Tibial nerve (tissue), 4 donors: ENCODE measurements at regions not wholly inside any gene's neighbourhood (a gene's known extent, or its start where the extent isn't known, plus 50 kb on each side); places are given as distances from the start of the nearest gene placed in this dataset.
A peak's percentile ranks its signal among the peaks of the same experiment; 100 is the strongest.

ENCODE experiments used
- DNase-seq, 2 donors: peaks; one replicate each; pipeline ENCODE4 v3.0.0-alpha.2; 2019; ENCODE audit warnings: low spot score in 2 of 2
- H3K27ac ChIP-seq, 4 donors: fragments of 200-600 bp; sonication (generic) in 3 of 4; one replicate each; pipeline ENCODE4 v1.5.1; 2017 to 2019; ENCODE audit warnings: mild to moderate bottlenecking in 1 of 4
- H3K27me3 ChIP-seq, 2 donors: fragments of 200-600 bp; sonication (generic) in 1 of 2; one replicate each; pipeline versions ENCODE4 v1.5.1 to v1.6.0; 2017 to 2019
- H3K36me3 ChIP-seq, 3 donors: fragments of 200-600 bp; sonication (generic); one replicate each; pipeline ENCODE4 v1.5.1; 2018 to 2019
- H3K4me1 ChIP-seq, 4 donors: fragments of 200-600 bp; sonication (generic) in 3 of 4; one replicate each; pipeline ENCODE4 v1.5.1; 2017 to 2019
- H3K4me3 ChIP-seq, 4 donors: fragments of 200-600 bp; sonication (generic) in 3 of 4; one replicate each; pipeline ENCODE4 v1.5.1; 2017 to 2019; ENCODE audit warnings: mild to moderate bottlenecking in 1 of 4, moderate library complexity in 1 of 4
- H3K9me3 ChIP-seq, 4 donors: fragments of 200-600 bp; sonication (generic) in 3 of 4; one replicate each; pipeline ENCODE4 v1.5.1; 2017 to 2019
- EP300 ChIP-seq, 2 donors: sonication (generic); formaldehyde crosslinking; IDR thresholded peaks; one replicate each; pipeline ENCODE4 v1.6.1; 2017; ENCODE audit warnings: antibody characterized with exemption in 2 of 2, mild to moderate bottlenecking in 1 of 2
- POLR2A ChIP-seq, 2 donors: fragments of 450-650 bp; IDR thresholded peaks; one replicate each; pipeline ENCODE4 v1.6.1; 2017; ENCODE audit warnings: antibody characterized with exemption in 2 of 2, mild to moderate bottlenecking in 2 of 2, moderate library complexity in 2 of 2
- WGBS, 2 donors: methylation state at CpG; one replicate each; pipeline ENCODE4 v1.1.5; 2018; 5-methylcytosine and 5-hydroxymethylcytosine counted together
- TF ChIP-seq, protein P1 (sequence below), 5 experiments: fragments of 200-600 bp in 3 of 5; fragments of 450-650 bp in 2 of 5; sonication (generic) in 3 of 5; IDR thresholded peaks; one replicate each; pipeline ENCODE4 v1.5.1; 2016 to 2019; ENCODE audit warnings: antibody characterized with exemption in 5 of 5, mild to moderate bottlenecking in 3 of 5, moderate library complexity in 2 of 5

DNA sequence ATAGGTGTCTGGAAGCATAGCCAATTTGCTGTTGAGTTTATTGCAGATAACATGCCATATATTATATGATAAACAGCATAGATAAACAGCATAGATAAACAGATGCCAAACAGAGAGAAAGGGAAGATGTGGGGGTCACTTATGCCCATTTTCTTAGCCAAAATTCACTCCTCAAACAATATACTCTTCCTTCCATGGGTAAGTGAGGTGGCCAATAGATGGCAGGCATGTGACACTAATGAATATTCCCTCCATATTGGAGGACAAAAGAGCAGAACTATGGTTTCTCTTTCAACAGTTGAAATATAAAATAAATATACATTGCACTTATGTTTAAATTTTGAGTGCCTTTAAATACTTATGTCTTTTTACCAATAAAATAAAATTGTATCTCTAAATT is 1212.8 kb downstream of the REEP3 start:
- TF ChIP-seq POLR2A (IDR thresholded peaks at IDR 0.05) (no peak), EP300 (IDR thresholded peaks at IDR 0.05) (no peak)
- TF ChIP-seq, protein P1, sequence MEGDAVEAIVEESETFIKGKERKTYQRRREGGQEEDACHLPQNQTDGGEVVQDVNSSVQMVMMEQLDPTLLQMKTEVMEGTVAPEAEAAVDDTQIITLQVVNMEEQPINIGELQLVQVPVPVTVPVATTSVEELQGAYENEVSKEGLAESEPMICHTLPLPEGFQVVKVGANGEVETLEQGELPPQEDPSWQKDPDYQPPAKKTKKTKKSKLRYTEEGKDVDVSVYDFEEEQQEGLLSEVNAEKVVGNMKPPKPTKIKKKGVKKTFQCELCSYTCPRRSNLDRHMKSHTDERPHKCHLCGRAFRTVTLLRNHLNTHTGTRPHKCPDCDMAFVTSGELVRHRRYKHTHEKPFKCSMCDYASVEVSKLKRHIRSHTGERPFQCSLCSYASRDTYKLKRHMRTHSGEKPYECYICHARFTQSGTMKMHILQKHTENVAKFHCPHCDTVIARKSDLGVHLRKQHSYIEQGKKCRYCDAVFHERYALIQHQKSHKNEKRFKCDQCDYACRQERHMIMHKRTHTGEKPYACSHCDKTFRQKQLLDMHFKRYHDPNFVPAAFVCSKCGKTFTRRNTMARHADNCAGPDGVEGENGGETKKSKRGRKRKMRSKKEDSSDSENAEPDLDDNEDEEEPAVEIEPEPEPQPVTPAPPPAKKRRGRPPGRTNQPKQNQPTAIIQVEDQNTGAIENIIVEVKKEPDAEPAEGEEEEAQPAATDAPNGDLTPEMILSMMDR (IDR thresholded peaks at IDR 0.05) = peak in 1 of 5 experiments; percentile 6
- Histone ChIP-seq H3K4me3 (no peak overlapping the region), H3K36me3 (no peaks in the 10 kb centered on the region), H3K4me1 (no peaks in the 10 kb centered on the region), H3K27me3 (no peaks in the 10 kb centered on the region), H3K27ac (no peak overlapping the region), H3K9me3 (no peaks in the 10 kb centered on the region)
- no peak for DNase-seq

DNA sequence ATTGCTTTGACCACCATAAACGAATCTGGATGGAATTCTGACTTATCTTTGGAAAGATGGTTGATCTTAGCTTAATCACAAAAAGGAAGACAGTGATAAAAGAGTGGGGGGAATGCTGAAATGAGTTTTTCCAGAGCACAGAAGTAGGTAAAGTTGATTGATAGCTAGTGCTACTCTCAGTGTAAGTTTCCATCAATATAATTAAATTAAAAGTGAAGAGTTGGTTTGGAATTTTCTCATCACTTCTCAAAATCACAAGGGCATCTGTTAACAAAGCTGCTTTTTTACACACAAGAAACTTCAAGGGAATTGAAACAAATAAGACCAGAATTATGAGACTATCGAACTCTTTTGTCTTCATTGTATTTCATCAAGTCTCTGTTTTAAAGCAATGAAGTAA is 1217.3 kb downstream of the REEP3 start:
- Histone ChIP-seq H3K27me3 (no peaks in the 10 kb centered on the region), H3K36me3 (no peaks in the 10 kb centered on the region), H3K4me1 (no peaks in the 10 kb centered on the region), H3K4me3 (no peak overlapping the region), H3K9me3 (no peaks in the 10 kb centered on the region), H3K27ac (no peak overlapping the region)
- TF ChIP-seq EP300 (IDR thresholded peaks at IDR 0.05) (no peak), POLR2A (IDR thresholded peaks at IDR 0.05) (no peak)
- TF ChIP-seq, protein P1 (IDR thresholded peaks at IDR 0.05) = no peak
- DNase-seq = no peak
- WGBS, 2 donors = 65 to 70% methylated on average over 2 of the region's 2 CpGs

DNA sequence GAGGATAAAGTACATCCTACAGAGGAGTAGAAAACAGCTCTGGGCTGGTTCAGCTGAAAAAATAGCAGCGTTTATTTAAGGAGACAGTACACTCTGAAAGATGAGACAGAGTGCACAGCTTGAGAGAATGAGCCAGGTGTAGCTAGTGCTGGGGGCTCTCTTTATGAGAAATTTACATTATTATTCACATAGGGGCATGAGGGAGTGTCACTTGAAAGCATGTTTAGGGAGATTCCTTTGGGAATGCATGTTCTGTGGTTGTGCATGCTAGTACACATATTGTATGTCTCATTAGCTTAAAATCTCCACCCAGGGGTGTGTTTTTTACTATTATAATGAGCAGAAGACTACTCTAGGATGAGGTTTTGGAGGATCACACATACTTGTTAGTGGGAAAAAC is 1224.4 kb downstream of the REEP3 start:
- WGBS, 2 donors = 43 to 51% methylated on average over 1 of the region's 1 CpG
- H3K36me3 ChIP-seq = no peaks in the 10 kb centered on the region
- no peak overlapping the region for H3K4me3 ChIP-seq
- no peak overlapping the region for H3K27ac ChIP-seq
- no peaks in the 10 kb centered on the region for H3K9me3 ChIP-seq
- TF ChIP-seq, protein P1 (IDR thresholded peaks at IDR 0.05) = no peak
- TF ChIP-seq EP300 (IDR thresholded peaks at IDR 0.05) (no peak), POLR2A (IDR thresholded peaks at IDR 0.05) (no peak)
- no peaks in the 10 kb centered on the region for H3K27me3 ChIP-seq
- DNase-seq = no peak
- no peaks in the 10 kb centered on the region for H3K4me1 ChIP-seq

DNA sequence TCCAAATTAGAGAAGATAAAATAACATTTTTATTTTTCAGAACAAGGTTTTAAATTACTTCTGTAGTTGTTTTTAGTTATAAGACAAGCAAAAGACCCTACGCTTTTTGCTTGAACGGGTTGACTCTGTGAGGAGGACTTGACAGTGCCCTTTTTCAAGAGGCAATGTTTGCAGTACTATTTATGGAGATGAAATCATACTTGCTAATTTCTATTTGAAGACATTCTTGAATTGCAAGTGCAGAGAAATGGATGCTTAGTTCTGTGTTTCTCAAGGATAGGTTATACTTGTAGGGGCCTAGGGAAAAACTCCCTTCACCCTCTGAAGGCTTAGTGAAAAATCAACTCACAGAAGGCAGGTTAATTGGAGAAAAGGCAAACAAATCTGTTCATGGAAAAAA is 1229.5 kb downstream of the REEP3 start:
- TF ChIP-seq, protein P1 (IDR thresholded peaks at IDR 0.05) = no peak
- no peak for TF ChIP-seq EP300 (IDR thresholded peaks at IDR 0.05)
- 35 to 56% methylated on average over 2 of the region's 2 CpGs for WGBS, 2 donors
- H3K4me1 ChIP-seq = no peaks in the 10 kb centered on the region

DNA sequence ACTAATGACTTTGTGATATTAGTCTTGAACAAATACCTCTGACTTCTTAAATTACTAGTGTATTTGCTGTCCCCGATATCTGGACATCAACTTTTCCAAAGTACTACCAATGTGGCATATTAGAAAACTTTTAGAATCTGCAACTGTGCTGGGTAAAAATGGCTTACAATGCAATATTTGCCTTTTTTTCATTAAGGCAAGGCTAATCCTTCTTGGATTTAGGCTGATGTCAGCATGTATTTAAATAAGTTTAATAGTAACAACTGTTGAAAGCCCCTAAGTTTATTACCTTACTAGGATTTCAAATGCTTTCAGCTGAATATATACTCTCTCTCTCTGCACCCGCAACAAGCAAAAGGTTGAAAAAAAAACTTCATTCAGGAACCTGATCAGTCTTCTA is 1232.3 kb downstream of the REEP3 start:
- WGBS, 2 donors = 92 to 94% methylated on average over 2 of the region's 2 CpGs
- no peaks in the 10 kb centered on the region for H3K36me3 ChIP-seq
- no peak for DNase-seq
- no peaks in the 10 kb centered on the region for H3K27me3 ChIP-seq
- TF ChIP-seq EP300 (IDR thresholded peaks at IDR 0.05) (no peak), POLR2A (IDR thresholded peaks at IDR 0.05) (no peak)
- TF ChIP-seq, protein P1 (IDR thresholded peaks at IDR 0.05) = no peak
- no peak overlapping the region for H3K27ac ChIP-seq
- no peaks in the 10 kb centered on the region for H3K9me3 ChIP-seq
- no peaks in the 10 kb centered on the region for H3K4me1 ChIP-seq
- no peak overlapping the region for H3K4me3 ChIP-seq

More for the DNA sequence above, 1229.5 kb downstream of the REEP3 start:
- Histone ChIP-seq H3K9me3 (no peaks in the 10 kb centered on the region), H3K4me3 (no peak overlapping the region), H3K27ac (no peak overlapping the region), H3K27me3 (no peaks in the 10 kb centered on the region), H3K36me3 (no peaks in the 10 kb centered on the region)
- no peak for DNase-seq
